Tibial artery (tissue), 4 donors: ENCODE measurements at regions not wholly inside any gene's neighbourhood (a gene's known extent, or its start where the extent isn't known, plus 50 kb on each side); places are given as distances from the start of the nearest gene placed in this dataset.

Experiments used
- DNase-seq, 2 donors: peaks; one replicate each; pipeline ENCODE4 v3.0.0-alpha.2; 2019
- H3K27ac ChIP-seq, 2 donors: fragments of 200-600 bp; sonication (generic) in 1 of 2; 1 replicate in 1 of 2; 2 replicates in 1 of 2; pipeline ENCODE4 v1.5.1; 2018 to 2019; ENCODE audit warnings: mild to moderate bottlenecking in 1 of 2
- H3K27me3 ChIP-seq, 2 donors: fragments of 200-600 bp; sonication (generic) in 1 of 2; one replicate each; pipeline versions ENCODE4 v1.5.1 to v1.6.0; 2016 to 2019
- H3K36me3 ChIP-seq, 3 donors: fragments of 200-600 bp; sonication (generic) in 2 of 3; one replicate each; pipeline ENCODE4 v1.5.1; 2016 to 2019; ENCODE audit warnings: mild to moderate bottlenecking in 2 of 3
- H3K4me1 ChIP-seq, 4 donors: fragments of 200-600 bp; sonication (generic) in 2 of 4; 1 replicate in 3 of 4; 2 replicates in 1 of 4; pipeline ENCODE4 v1.5.1; 2016 to 2019
- H3K4me3 ChIP-seq, 2 donors: fragments of 200-600 bp; sonication (generic) in 1 of 2; 1 replicate in 1 of 2; 2 replicates in 1 of 2; pipeline ENCODE4 v1.5.1; 2018 to 2019; ENCODE audit warnings: mild to moderate bottlenecking in 2 of 2
- H3K9me3 ChIP-seq, 3 donors: fragments of 200-600 bp; sonication (generic) in 1 of 3; one replicate each; pipeline ENCODE4 v1.5.1; 2016 to 2019
- CTCF ChIP-seq, 2 experiments: fragments of 200-600 bp in 1 of 2; fragments of 450-650 bp in 1 of 2; IDR thresholded peaks; one replicate each; pipeline ENCODE4 v1.5.1; 2017 to 2019; ENCODE audit warnings: antibody characterized with exemption in 2 of 2, mild to moderate bottlenecking in 1 of 2, moderate library complexity in 1 of 2
- intact Hi-C: fragments of 100-400 bp; cut with DNase I; formaldehyde crosslinking; loops from one replicate; pipeline ENCODE4 v1.15.0; 2023; ENCODE audit warnings: low total_unique reads

- intact Hi-C loops: no loop called here
- Histone ChIP-seq H3K27ac (no peak overlapping the region), H3K4me1 (peaks cover 0 to 24% (median 6%) of the 10 kb centered on the region in 4 donors), H3K36me3 (no peaks in the 10 kb centered on the region), H3K9me3 (no peaks in the 10 kb centered on the region), H3K4me3 (no peak overlapping the region), H3K27me3 (no peaks in the 10 kb centered on the region)
- no peak for TF ChIP-seq CTCF (IDR thresholded peaks at IDR 0.05)
- no peak for DNase-seq
Measured at GRCh38 chr13:83220241-83220640, 662.0 kb downstream of the SLITRK1 start.

GRCh38 chr13:83219832-83220231 is 662.4 kb downstream of the SLITRK1 start:
- Histone ChIP-seq H3K27ac (no peak overlapping the region), H3K27me3 (no peaks in the 10 kb centered on the region), H3K36me3 (no peaks in the 10 kb centered on the region), H3K4me1 (peaks cover 0 to 25% (median 6%) of the 10 kb centered on the region in 4 donors), H3K4me3 (no peak overlapping the region), H3K9me3 (no peaks in the 10 kb centered on the region)
- DNase-seq: no peak
- TF ChIP-seq CTCF (IDR thresholded peaks at IDR 0.05): no peak
- intact Hi-C loops: no loop called here

GRCh38 chr13:83216479-83217245 is 665.6 kb downstream of the SLITRK1 start:
- intact Hi-C loops: no loop called here
- Histone ChIP-seq H3K36me3 (no peaks in the 10 kb centered on the region), H3K27me3 (no peaks in the 10 kb centered on the region), H3K9me3 (peaks cover 0 to 3% (median 0%) of the 10 kb centered on the region in 3 donors), H3K4me3 (no peak overlapping the region), H3K27ac (peak overlapping the region in 1 of 2 donors; percentile 2), H3K4me1 (peaks cover 0 to 20% (median 6%) of the 10 kb centered on the region in 4 donors)
- no peak for DNase-seq
- TF ChIP-seq CTCF (IDR thresholded peaks at IDR 0.05): no peak

GRCh38 chr13:83215627-83216026 is 666.6 kb downstream of the SLITRK1 start:
- no peak for DNase-seq
- Histone ChIP-seq H3K9me3 (peaks cover 0 to 3% (median 0%) of the 10 kb centered on the region in 3 donors), H3K36me3 (no peaks in the 10 kb centered on the region), H3K27me3 (no peaks in the 10 kb centered on the region), H3K4me1 (peaks cover 0 to 19% (median 6%) of the 10 kb centered on the region in 4 donors), H3K4me3 (no peak overlapping the region), H3K27ac (no peak overlapping the region)
- TF ChIP-seq CTCF (IDR thresholded peaks at IDR 0.05): no peak
- intact Hi-C loops: no loop called here

- peaks cover 0 to 9% (median 3%) of the 10 kb centered on the region in 3 donors for H3K9me3 ChIP-seq
- intact Hi-C loops: no loop called here
Measured at GRCh38 chr13:83214452-83214851, 667.8 kb downstream of the SLITRK1 start.

More at GRCh38 chr13:83214452-83214851, 667.8 kb downstream of the SLITRK1 start:
- no peak overlapping the region for H3K4me3 ChIP-seq
- no peak overlapping the region for H3K27ac ChIP-seq
- no peaks in the 10 kb centered on the region for H3K36me3 ChIP-seq
- no peak for DNase-seq
- no peak for TF ChIP-seq CTCF (IDR thresholded peaks at IDR 0.05)
- H3K4me1 ChIP-seq: peaks cover 0 to 19% (median 6%) of the 10 kb centered on the region in 4 donors
- H3K27me3 ChIP-seq: no peaks in the 10 kb centered on the region
